ENCODE measurements at regions not wholly inside any gene's neighbourhood (a gene's known extent, or its start where the extent isn't known, plus 50 kb on each side); places are given as distances from the start of the nearest gene placed in this dataset.
"Not testable (repeated sequence)": the region's sequence is repeated elsewhere in the genome, so short reads cannot be mapped to it uniquely, and the experiment has no call there.

GRCh38 chr6:6951355-6951754 is 156.4 kb upstream of the RREB1 start:
- intact Hi-C loops (cut with DNase I) = no loop called here
- Histone ChIP-seq H3K4me1 (no peaks in the 10 kb centered on the region), H3K36me3 (no peaks in the 10 kb centered on the region), H3K27me3 (no peaks in the 10 kb centered on the region), H3K9me3 (peaks cover 0 to 6% (median 0%) of the 10 kb centered on the region in 4 donors), H3K27ac (no peak overlapping the region), H3K4me3 (no peak overlapping the region)
- DNase-seq = no peak
- 97% methylated on average over 3 of the region's 3 CpGs for WGBS, 2 donors
- TF ChIP-seq POLR2A (IDR thresholded peaks at IDR 0.05) (no peak), POLR2AphosphoS5 (IDR thresholded peaks at IDR 0.05) (no peak), CTCF (IDR thresholded peaks at IDR 0.05) (no peak)

- 95 to 97% methylated on average over 33 of the region's 33 CpGs for WGBS, 2 donors
- H3K4me3 ChIP-seq = no peak overlapping the region
- no peaks in the 10 kb centered on the region for H3K36me3 ChIP-seq
- H3K4me1 ChIP-seq = no peaks in the 10 kb centered on the region
- no peak for DNase-seq
- H3K27me3 ChIP-seq = no peaks in the 10 kb centered on the region
- peaks cover 0 to 6% (median 0%) of the 10 kb centered on the region in 4 donors for H3K9me3 ChIP-seq
- no peak overlapping the region for H3K27ac ChIP-seq
- intact Hi-C loops (cut with DNase I) = no loop called here
- TF ChIP-seq CTCF (IDR thresholded peaks at IDR 0.05) (no peak), POLR2A (IDR thresholded peaks at IDR 0.05) (no peak), EP300 (IDR thresholded peaks at IDR 0.05) (no peak), POLR2AphosphoS5 (IDR thresholded peaks at IDR 0.05) (no peak)
Measured at GRCh38 chr6:6952484-6952883, 155.3 kb upstream of the RREB1 start.

- DNase-seq; intact Hi-C loops (cut with DNase I); H3K4me1 ChIP-seq; H3K36me3 ChIP-seq; H3K27ac ChIP-seq; H3K27me3 ChIP-seq; H3K9me3 ChIP-seq; H3K4me3 ChIP-seq: not testable (repeated sequence)
- 95 to 96% methylated on average over 6 of the region's 6 CpGs for WGBS, 2 donors
Measured at GRCh38 chr6:6952927-6953326, 154.8 kb upstream of the RREB1 start.

- Histone ChIP-seq H3K4me3 (no peak overlapping the region), H3K4me1 (no peaks in the 10 kb centered on the region), H3K27me3 (no peaks in the 10 kb centered on the region), H3K9me3 (no peaks in the 10 kb centered on the region), H3K36me3 (no peaks in the 10 kb centered on the region), H3K27ac (no peak overlapping the region)
- 62 to 76% methylated on average over 5 of the region's 5 CpGs for WGBS, 2 donors
- no peak for DNase-seq
- no peak for TF ChIP-seq EP300 (IDR thresholded peaks at IDR 0.05)
- TF ChIP-seq POLR2AphosphoS5 (IDR thresholded peaks at IDR 0.05) = no peak
- intact Hi-C loops (cut with DNase I) = no loop called here
Measured at GRCh38 chr6:6960571-6961251, 147.1 kb upstream of the RREB1 start.

- Histone ChIP-seq H3K4me3 (no peak overlapping the region), H3K27ac (no peak overlapping the region), H3K36me3 (no peaks in the 10 kb centered on the region), H3K4me1 (no peaks in the 10 kb centered on the region), H3K27me3 (no peaks in the 10 kb centered on the region), H3K9me3 (no peaks in the 10 kb centered on the region)
- intact Hi-C loops (cut with DNase I) = no loop called here
- 92 to 98% methylated on average over 4 of the region's 4 CpGs for WGBS, 2 donors
- no peak for TF ChIP-seq POLR2A (IDR thresholded peaks at IDR 0.05)
- TF ChIP-seq EP300 (IDR thresholded peaks at IDR 0.05) = no peak
- TF ChIP-seq POLR2AphosphoS5 (IDR thresholded peaks at IDR 0.05) = no peak
- TF ChIP-seq CTCF (IDR thresholded peaks at IDR 0.05) = no peak
- DNase-seq = no peak
Measured at GRCh38 chr6:6962086-6962485, 145.7 kb upstream of the RREB1 start.

GRCh38 chr6:6962699-6963098 is 145.1 kb upstream of the RREB1 start:
- no peak for TF ChIP-seq POLR2AphosphoS5 (IDR thresholded peaks at IDR 0.05)
- no peak for TF ChIP-seq CTCF (IDR thresholded peaks at IDR 0.05)
- no peak for TF ChIP-seq EP300 (IDR thresholded peaks at IDR 0.05)
- TF ChIP-seq POLR2A (IDR thresholded peaks at IDR 0.05) = no peak
- Histone ChIP-seq H3K4me1 (no peaks in the 10 kb centered on the region), H3K27ac (no peak overlapping the region), H3K9me3 (no peaks in the 10 kb centered on the region), H3K4me3 (no peak overlapping the region), H3K27me3 (no peaks in the 10 kb centered on the region), H3K36me3 (no peaks in the 10 kb centered on the region)
- 93 to 96% methylated on average over 4 of the region's 4 CpGs for WGBS, 2 donors
- DNase-seq = no peak
- intact Hi-C loops (cut with DNase I) = no loop called here

GRCh38 chr6:6963390-6963789 is 144.4 kb upstream of the RREB1 start:
- H3K27me3 ChIP-seq; H3K36me3 ChIP-seq; intact Hi-C loops (cut with DNase I); H3K4me1 ChIP-seq; H3K9me3 ChIP-seq; H3K4me3 ChIP-seq; DNase-seq; H3K27ac ChIP-seq: not testable (repeated sequence)
- 75 to 78% methylated on average over 7 of the region's 7 CpGs for WGBS, 2 donors
